Right lobe of liver (tissue), 6 donors: ENCODE measurements at regions not wholly inside any gene's neighbourhood (a gene's known extent, or its start where the extent isn't known, plus 50 kb on each side); places are given as distances from the start of the nearest gene placed in this dataset.
A peak's percentile ranks its signal among the peaks of the same experiment; 100 is the strongest.

Source experiments
- ATAC-seq, 4 donors: fragments of 200-7000 bp; cut with Tn5 transposase; one replicate each; pipeline ENCODE4 v1.9.1; 2020; ENCODE audit warnings: mild to moderate bottlenecking in 4 of 4, moderate library complexity in 4 of 4
- DNase-seq, 3 donors: peaks; one replicate each; pipeline ENCODE4 v3.0.0-alpha.2; 2020
- H3K27ac ChIP-seq, 3 donors: fragments of 200-600 bp; one replicate each; pipeline ENCODE4 v1.8.0; 2022
- H3K27me3 ChIP-seq, 2 donors: fragments of 200-600 bp; one replicate each; pipeline ENCODE4 v1.8.0; 2022
- H3K36me3 ChIP-seq, 4 donors: fragments of 200-600 bp; sonication (generic) in 1 of 4; one replicate each; pipeline versions ENCODE4 v1.5.1 to v1.8.0; 2017 to 2022; ENCODE audit warnings: control low read depth in 1 of 4
- H3K4me1 ChIP-seq, 4 donors: fragments of 200-600 bp; sonication (generic) in 1 of 4; one replicate each; pipeline versions ENCODE4 v1.5.1 to v1.8.0; 2017 to 2022; ENCODE audit warnings: control low read depth in 1 of 4
- H3K4me3 ChIP-seq, 3 donors: fragments of 200-600 bp; one replicate each; pipeline ENCODE4 v1.8.0; 2022
- H3K9me3 ChIP-seq, 4 donors: fragments of 200-600 bp; sonication (generic) in 1 of 4; one replicate each; pipeline versions ENCODE4 v1.5.1 to v1.8.0; 2017 to 2022; ENCODE audit warnings: control low read depth in 1 of 4
- CTCF ChIP-seq, 4 donors: fragments of 200-600 bp in 3 of 4; fragments of 450-650 bp in 1 of 4; IDR thresholded peaks; one replicate each; pipeline versions ENCODE4 v1.5.1 to v1.8.0; 2016 to 2022; ENCODE audit warnings: antibody characterized with exemption in 4 of 4, mild to moderate bottlenecking in 2 of 4
- POLR2A ChIP-seq: fragments of 450-650 bp; IDR thresholded peaks from one replicate; pipeline ENCODE4 v1.6.1; 2017; ENCODE audit warnings: antibody characterized with exemption, mild to moderate bottlenecking
- WGBS: methylation state at CpG from one replicate; pipeline ENCODE4 v1.1.6; 2018; ENCODE audit warnings: low coverage, low lambda C conversion rate; ENCODE audit not compliant: insufficient coverage; ENCODE audit errors: missing lambda C conversion rate; 5-methylcytosine and 5-hydroxymethylcytosine counted together
- intact Hi-C, 2 donors: fragments of 100-400 bp; cut with DNase I; formaldehyde crosslinking; loops; one replicate each; pipeline versions ENCODE4 v1.11.2 to v1.14.1; 2022
- donor health status: DM: no; HTN: yes; CAD: no.
- donor health status: DM: no; HTN: no; CAD: no.
- donor health status: DM: no; HTN: no; CAD: no.
- donor health status: DM: no; HTN: yes; CAD: no.
- donor health status: DM: no; HTN: yes; CAD: no.

DNA sequence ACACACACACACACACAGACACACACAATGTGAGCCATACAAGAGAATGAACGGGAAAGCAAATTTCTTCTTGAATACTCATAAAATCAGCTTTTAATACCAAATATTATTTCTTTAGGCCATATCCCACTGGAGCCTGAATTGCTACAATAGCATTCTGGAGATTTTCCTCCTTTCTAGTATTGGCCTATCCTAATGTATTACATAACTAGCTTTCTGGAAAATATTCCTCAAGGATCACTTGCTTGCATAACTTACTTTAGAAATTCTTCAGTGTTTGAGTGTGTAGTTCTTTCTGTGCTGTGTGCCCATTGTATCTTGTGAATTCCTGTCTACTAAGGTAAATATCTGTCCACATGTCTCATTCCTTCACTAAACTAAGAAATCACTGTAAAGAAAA, 351.0 kb upstream of the MCTP2 start:
- no peaks in the 10 kb centered on the region for H3K4me1 ChIP-seq
- no peaks in the 10 kb centered on the region for H3K27me3 ChIP-seq
- H3K27ac ChIP-seq: no peak overlapping the region
- TF ChIP-seq POLR2A (no peak), CTCF (IDR thresholded peaks at IDR 0.05) (no peak)
- ATAC-seq (no peak), DNase-seq (no peak)
- H3K9me3 ChIP-seq: no peaks in the 10 kb centered on the region
- intact Hi-C loops: no loop called here
- no peaks in the 10 kb centered on the region for H3K36me3 ChIP-seq
- no peak overlapping the region for H3K4me3 ChIP-seq
- 59% methylated on average over 1 of the region's 1 CpG for WGBS

DNA sequence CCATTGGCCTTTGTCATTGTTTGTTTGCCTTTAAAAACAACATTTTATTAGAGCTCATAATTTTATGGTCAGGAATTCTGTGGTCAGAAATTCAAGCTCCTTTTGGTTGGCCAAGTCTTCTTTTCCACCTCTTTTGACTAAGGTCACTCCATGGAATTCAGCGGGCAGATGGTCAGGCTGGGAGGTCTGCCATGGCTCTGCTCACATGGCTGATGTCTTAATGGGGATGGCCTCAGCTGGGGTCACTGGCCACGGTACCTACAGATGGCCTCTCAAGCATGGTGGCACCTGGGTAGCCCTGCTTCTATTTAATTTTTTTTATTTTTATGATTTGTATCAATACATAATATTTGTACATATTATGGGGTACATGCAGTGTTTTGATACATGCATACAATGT, 360.8 kb upstream of the MCTP2 start:
- WGBS: 64% methylated on average over 2 of the region's 2 CpGs
- H3K9me3 ChIP-seq: no peaks in the 10 kb centered on the region
- intact Hi-C loops: no loop called here
- no peaks in the 10 kb centered on the region for H3K4me1 ChIP-seq
- DNase-seq (no peak), ATAC-seq (no peak)
- no peak overlapping the region for H3K27ac ChIP-seq
- H3K36me3 ChIP-seq: no peaks in the 10 kb centered on the region
- H3K27me3 ChIP-seq: no peaks in the 10 kb centered on the region
- TF ChIP-seq POLR2A (no peak), CTCF (IDR thresholded peaks at IDR 0.05) (no peak)
- no peak overlapping the region for H3K4me3 ChIP-seq

DNA sequence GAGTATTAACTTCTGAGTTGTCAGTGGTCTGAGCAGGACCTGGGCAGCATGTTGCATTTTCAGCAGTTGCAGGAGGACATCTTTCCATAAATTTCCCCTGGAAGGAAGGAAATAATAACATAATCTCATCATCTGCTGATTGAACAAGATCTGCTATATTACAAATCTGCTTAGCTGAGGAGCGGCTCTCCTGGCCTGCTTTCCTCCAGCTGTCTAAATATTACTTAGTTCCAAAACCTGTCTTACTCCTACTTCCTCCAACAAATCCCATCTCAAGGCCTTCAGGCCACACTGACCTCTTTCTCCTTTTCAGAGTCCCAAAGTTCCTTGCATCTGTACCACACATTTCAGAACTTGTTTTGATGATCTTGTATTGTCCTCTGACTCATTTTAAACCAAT, 364.4 kb upstream of the MCTP2 start:
- Histone ChIP-seq H3K4me1 (no peaks in the 10 kb centered on the region), H3K36me3 (no peaks in the 10 kb centered on the region), H3K27me3 (no peaks in the 10 kb centered on the region), H3K9me3 (no peaks in the 10 kb centered on the region), H3K27ac (no peak overlapping the region), H3K4me3 (no peak overlapping the region)
- WGBS: 80% methylated on average over 1 of the region's 1 CpG
- TF ChIP-seq POLR2A: no peak
- no peak for TF ChIP-seq CTCF (IDR thresholded peaks at IDR 0.05)
- intact Hi-C loops: no loop called here
- ATAC-seq (no peak), DNase-seq (no peak)

DNA sequence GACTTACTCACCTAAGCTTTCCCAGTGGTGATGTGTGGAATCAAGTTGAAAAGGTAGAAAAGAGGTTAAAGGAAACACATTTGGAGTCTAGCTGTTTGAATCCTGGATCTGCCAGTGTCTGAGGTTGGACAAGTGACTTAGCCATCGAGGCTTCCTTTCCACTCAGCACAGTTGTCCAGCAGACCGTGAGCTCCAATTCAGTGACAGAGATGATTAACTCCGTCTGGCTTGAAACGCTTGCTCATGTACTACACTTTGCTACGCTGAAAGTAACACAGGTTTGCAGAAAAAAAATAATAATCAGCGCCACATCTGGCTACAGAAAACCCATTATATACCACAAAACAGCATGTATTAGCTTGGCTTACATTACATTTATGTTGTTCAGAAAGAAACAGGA, 364.9 kb upstream of the MCTP2 start:
- Histone ChIP-seq H3K27me3 (no peaks in the 10 kb centered on the region), H3K36me3 (no peaks in the 10 kb centered on the region), H3K9me3 (no peaks in the 10 kb centered on the region), H3K4me1 (no peaks in the 10 kb centered on the region), H3K27ac (no peak overlapping the region), H3K4me3 (no peak overlapping the region)
- ATAC-seq: no peak
- intact Hi-C loops: no loop called here
- WGBS: 64% methylated on average over 3 of the region's 6 CpGs
- TF ChIP-seq CTCF (IDR thresholded peaks at IDR 0.05) (no peak), POLR2A (no peak)
- DNase-seq: no peak

DNA sequence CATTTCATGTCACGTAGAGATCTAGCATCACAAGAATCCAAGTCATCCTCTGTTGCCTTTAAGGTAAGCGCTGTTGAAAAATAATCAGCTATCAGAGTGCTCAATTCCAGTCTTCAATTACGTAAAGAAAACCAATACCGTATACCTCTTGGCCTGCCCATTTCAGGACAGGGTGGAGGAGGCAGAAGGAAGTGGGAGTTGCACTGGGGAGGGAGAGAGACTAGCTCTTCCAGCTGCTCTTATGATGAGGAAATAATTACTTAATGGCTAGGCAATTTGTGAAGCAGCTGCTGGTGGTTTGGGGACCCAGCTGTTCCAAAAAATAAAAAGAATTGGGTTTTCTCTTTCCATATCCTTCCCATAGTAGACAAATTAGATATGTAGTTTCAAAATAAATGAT, 365.8 kb upstream of the MCTP2 start:
- Histone ChIP-seq H3K27ac (no peak overlapping the region), H3K4me3 (no peak overlapping the region), H3K9me3 (no peaks in the 10 kb centered on the region), H3K4me1 (no peaks in the 10 kb centered on the region), H3K27me3 (no peaks in the 10 kb centered on the region), H3K36me3 (no peaks in the 10 kb centered on the region)
- WGBS: 21% methylated on average over 4 of the region's 4 CpGs
- TF ChIP-seq CTCF (IDR thresholded peaks at IDR 0.05) (no peak), POLR2A (no peak)
- ATAC-seq (peak in 3 of 4 donors; percentile 23 to 44 (median 37)), DNase-seq (no peak)
- intact Hi-C loops: no loop called here
